ENCODE measurements at regions not wholly inside any gene's neighbourhood (a gene's known extent, or its start where the extent isn't known, plus 50 kb on each side); places are given as distances from the start of the nearest gene placed in this dataset.

- TF ChIP-seq, protein P1, sequence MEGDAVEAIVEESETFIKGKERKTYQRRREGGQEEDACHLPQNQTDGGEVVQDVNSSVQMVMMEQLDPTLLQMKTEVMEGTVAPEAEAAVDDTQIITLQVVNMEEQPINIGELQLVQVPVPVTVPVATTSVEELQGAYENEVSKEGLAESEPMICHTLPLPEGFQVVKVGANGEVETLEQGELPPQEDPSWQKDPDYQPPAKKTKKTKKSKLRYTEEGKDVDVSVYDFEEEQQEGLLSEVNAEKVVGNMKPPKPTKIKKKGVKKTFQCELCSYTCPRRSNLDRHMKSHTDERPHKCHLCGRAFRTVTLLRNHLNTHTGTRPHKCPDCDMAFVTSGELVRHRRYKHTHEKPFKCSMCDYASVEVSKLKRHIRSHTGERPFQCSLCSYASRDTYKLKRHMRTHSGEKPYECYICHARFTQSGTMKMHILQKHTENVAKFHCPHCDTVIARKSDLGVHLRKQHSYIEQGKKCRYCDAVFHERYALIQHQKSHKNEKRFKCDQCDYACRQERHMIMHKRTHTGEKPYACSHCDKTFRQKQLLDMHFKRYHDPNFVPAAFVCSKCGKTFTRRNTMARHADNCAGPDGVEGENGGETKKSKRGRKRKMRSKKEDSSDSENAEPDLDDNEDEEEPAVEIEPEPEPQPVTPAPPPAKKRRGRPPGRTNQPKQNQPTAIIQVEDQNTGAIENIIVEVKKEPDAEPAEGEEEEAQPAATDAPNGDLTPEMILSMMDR (IDR thresholded peaks at IDR 0.05; ENCODE audit: low read depth, low read length) = no peak
- H3K4me3 ChIP-seq (ENCODE audit: low read depth, low read length) = no peak overlapping the region
These were observed 164.5 kb downstream of the DRD1 start for GRCh38 chr5:175279506-175279905.

- H3K4me3 ChIP-seq (ENCODE audit: low read depth, low read length) = no peak overlapping the region
- TF ChIP-seq, protein P1 (IDR thresholded peaks at IDR 0.05; ENCODE audit: low read depth, low read length) = no peak
These were observed 168.2 kb downstream of the DRD1 start for GRCh38 chr5:175275748-175276147.

DNA sequence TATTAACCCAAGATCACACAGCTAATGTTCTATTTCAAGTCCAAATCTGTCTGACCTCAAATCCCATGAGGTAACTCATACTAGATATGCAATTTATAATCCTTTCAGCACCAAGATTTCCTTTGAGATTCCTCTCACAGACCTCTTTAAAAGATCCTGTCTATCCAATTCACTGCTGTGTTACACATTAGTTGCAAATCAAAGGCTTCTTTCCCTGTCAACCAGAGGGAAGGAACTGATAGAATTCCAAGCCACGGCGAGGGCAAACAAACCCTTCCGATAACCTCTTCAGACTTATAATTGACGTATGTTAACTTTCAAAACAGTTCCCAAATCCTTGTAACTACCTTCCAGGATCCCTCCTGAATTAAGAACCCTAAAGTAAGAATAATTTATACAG lies 168.9 kb downstream of the DRD1 start:
- TF ChIP-seq, protein P1 (IDR thresholded peaks at IDR 0.05; ENCODE audit: low read depth, low read length) = no peak
- no peak overlapping the region for H3K4me3 ChIP-seq (ENCODE audit: low read depth, low read length)

- TF ChIP-seq, protein P1 (IDR thresholded peaks at IDR 0.05; ENCODE audit: low read depth, low read length) = no peak
- no peak overlapping the region for H3K4me3 ChIP-seq (ENCODE audit: low read depth, low read length)
These were observed 169.8 kb downstream of the DRD1 start for GRCh38 chr5:175274171-175274570.

DNA sequence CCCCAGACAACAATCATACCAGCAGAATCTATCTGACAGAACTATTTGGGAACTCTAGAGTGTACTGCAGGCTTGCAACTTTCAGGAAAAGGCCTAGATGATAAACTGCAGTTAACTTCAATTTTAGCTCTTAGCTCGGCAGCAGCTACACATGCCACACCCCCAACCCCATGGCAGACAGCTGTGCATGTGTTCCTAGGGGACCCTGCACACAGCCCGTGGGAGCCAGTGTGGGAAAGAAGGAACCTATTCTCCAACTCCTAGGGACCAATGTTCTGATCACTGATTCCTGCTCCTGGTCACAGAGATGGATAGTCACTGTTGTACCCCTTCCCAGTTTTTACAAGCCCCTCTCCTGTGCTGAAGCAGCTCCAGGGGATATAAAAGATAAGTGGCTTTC lies 179.6 kb downstream of the DRD1 start:
- TF ChIP-seq, protein P1 (IDR thresholded peaks at IDR 0.05; ENCODE audit: low read depth, low read length) = no peak

DNA sequence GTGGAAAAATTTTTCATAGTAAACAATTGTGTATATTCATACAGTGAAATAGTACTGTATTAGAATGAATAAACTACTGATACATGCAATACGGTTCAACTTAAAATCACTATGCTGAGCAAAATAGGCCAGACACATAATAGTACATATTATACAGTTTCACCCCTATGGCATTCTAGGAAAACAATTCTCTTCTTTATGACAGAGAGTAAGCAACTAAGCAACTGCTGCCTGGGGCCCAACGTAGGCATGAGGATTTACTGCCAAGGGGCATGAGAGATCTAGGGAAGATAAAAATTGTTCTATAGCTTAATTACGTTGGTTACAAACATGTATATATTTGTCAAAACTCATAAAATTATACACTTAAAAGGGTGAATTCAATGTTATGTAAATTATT lies 180.2 kb downstream of the DRD1 start:
- H3K4me3 ChIP-seq (ENCODE audit: low read depth, low read length) = no peak overlapping the region
- TF ChIP-seq, protein P1 (IDR thresholded peaks at IDR 0.05; ENCODE audit: low read depth, low read length) = no peak

More for the DNA sequence above, 179.6 kb downstream of the DRD1 start:
- H3K4me3 ChIP-seq (ENCODE audit: low read depth, low read length) = no peak overlapping the region

- H3K4me3 ChIP-seq (ENCODE audit: low read depth, low read length) = no peak overlapping the region
- TF ChIP-seq, protein P1 (IDR thresholded peaks at IDR 0.05; ENCODE audit: low read depth, low read length) = no peak
These were observed 182.5 kb downstream of the DRD1 start for GRCh38 chr5:175261526-175261925.
